Cardiac fibroblast (primary cell): ENCODE measurements at regions not wholly inside any gene's neighbourhood (a gene's known extent, or its start where the extent isn't known, plus 50 kb on each side); places are given as distances from the start of the nearest gene placed in this dataset.

ENCODE experiments used
- DNase-seq, 2 donors: peaks; one replicate each; pipeline versions ENCODE4 v3.0.0 to v3.0.0-alpha.2; 2010; ENCODE audit warnings: low read depth in 2 of 2
- H3K4me3 ChIP-seq, 2 donors: replicated peaks in 1 of 2; 1 replicate in 1 of 2; 2 replicates in 1 of 2; pipeline ENCODE4 v1.5.1; 2011; ENCODE audit warnings: low read depth in 2 of 2, low read length in 2 of 2, mild to moderate bottlenecking in 2 of 2, moderate library complexity in 1 of 2
- TF ChIP-seq, protein P1 (sequence below): IDR thresholded peaks from one replicate; pipeline ENCODE4 v1.5.1; 2011; ENCODE audit warnings: low read depth, mild to moderate bottlenecking, low read length, inconsistent platforms

DNA sequence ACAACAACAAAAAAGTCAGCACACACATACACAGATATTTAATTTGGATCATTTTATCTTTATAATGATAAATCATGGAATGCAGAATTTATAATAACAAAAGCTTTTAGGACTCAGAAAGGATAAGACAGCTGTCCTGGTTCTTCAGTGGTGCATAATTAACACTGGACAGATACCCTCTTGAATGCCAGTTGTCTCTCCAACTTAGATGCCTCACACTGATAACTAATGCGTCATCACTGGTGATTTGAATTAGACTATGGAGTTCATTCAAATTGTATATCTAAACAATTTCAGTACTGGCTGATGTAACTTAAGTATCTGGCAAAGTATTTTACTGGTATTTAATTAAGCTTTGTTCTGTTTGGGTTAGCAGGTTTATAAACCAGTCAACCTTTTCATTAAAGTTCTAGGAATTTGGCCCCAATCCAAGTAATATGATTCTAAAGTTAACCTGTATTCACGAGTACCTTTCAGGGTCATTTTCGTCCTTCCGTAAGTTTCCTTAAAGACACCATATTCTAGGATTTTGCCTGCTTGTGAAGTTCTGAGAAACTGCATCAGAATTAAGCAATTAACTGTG is 1199.5 kb upstream of the TMPRSS15 start:
- TF ChIP-seq, protein P1, sequence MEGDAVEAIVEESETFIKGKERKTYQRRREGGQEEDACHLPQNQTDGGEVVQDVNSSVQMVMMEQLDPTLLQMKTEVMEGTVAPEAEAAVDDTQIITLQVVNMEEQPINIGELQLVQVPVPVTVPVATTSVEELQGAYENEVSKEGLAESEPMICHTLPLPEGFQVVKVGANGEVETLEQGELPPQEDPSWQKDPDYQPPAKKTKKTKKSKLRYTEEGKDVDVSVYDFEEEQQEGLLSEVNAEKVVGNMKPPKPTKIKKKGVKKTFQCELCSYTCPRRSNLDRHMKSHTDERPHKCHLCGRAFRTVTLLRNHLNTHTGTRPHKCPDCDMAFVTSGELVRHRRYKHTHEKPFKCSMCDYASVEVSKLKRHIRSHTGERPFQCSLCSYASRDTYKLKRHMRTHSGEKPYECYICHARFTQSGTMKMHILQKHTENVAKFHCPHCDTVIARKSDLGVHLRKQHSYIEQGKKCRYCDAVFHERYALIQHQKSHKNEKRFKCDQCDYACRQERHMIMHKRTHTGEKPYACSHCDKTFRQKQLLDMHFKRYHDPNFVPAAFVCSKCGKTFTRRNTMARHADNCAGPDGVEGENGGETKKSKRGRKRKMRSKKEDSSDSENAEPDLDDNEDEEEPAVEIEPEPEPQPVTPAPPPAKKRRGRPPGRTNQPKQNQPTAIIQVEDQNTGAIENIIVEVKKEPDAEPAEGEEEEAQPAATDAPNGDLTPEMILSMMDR = no peak
- DNase-seq = no peak
- no peak overlapping the region for H3K4me3 ChIP-seq

DNA sequence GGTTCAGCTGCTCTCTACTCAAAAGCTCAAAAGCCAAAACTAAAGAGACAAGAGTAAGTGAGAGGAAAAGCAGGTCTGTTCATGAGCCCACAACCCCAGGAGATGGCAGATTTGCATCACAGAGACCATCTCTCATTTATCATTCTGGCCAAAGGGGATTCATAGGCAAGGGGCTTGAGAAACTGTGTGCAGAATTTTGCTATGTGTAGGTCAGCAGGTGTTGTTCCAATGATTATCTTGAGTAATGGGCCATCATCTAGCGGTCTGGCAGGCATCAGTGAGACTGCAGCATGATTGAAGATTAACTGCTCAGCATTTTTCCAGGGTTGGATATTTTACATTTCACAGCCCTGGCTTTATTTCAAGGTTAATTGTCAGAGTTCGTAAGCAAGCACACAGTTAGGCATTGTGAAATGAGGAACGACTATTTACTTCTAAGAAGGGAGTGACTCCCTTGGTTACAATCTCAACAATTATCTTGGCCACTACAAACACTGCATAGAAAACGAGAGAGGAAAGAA is 1204.6 kb upstream of the TMPRSS15 start:
- TF ChIP-seq, protein P1 = no peak
- peak in 1 of 2 donors; percentile 27 for DNase-seq
- no peak overlapping the region for H3K4me3 ChIP-seq

DNA sequence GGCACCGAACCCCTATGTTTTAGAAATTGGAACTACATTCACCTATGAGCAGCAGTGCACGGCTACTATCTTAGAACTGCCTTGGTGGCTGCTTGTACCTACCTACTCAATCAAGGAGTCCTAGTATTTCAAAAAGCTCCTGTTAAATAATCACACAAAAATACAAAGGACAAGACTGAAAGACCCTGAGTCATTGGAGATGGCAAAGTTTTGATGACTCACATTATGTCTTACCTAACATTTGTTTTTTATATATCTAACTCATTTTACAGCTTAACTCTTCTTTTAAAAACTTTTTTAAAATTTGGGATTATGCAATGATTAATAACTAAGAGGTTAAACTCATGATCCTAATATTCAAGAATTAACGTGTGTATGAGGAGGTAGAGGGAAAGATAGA is 1206.0 kb upstream of the TMPRSS15 start:
- no peak for DNase-seq
- no peak overlapping the region for H3K4me3 ChIP-seq
- TF ChIP-seq, protein P1 = no peak

DNA sequence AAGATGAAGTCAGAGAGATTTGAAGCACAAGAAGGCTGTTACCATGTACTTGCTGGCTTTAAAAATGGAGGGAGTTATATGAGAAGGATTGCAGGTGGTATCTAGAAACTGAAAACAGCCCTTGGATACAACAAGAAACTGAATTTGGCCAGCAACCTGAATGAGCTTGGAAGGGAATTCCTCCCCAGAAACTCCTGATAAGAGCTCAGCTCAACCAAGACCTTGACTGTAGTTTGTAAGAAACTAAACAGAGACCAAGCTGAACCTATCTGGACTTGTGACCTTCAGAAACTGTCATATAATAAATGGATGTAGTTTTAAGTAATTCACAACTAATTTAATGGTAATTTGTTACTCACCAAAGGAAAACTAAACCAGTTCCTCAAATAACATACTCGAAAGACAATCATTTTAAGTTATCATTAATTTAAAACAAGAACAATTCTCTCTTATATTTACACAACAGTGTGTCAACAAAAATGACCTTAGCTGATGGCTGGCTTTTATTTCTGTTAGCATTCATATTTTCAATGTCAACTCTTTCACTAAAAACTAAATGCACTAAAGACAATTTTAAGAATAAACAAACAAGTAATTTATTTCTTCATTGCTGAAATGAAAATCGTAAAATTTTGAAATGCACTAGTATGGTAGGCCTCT is 1218.4 kb upstream of the TMPRSS15 start:
- DNase-seq = no peak
- TF ChIP-seq, protein P1 = no peak
- H3K4me3 ChIP-seq = no peak overlapping the region

DNA sequence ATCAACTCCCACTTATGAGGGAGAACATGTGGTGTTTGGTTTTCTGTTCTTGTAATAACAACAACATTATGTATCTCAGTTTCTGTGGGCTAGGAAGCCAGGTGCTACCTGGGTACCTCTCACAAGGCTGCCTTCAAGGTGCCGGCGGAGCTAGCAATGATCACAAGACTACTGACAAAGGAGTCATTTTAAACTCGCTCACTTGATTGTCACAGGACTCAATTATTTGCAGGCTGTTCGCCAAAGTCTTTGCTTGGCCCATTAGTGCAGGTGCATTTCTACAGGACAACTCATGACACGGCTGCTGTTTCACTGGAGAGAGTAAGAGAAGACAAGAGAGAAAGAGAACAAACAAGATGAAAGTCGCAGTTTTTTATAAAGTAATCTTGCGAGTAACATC is 1237.4 kb upstream of the TMPRSS15 start:
- no peak overlapping the region for H3K4me3 ChIP-seq
- DNase-seq = no peak
- TF ChIP-seq, protein P1 = no peak

DNA sequence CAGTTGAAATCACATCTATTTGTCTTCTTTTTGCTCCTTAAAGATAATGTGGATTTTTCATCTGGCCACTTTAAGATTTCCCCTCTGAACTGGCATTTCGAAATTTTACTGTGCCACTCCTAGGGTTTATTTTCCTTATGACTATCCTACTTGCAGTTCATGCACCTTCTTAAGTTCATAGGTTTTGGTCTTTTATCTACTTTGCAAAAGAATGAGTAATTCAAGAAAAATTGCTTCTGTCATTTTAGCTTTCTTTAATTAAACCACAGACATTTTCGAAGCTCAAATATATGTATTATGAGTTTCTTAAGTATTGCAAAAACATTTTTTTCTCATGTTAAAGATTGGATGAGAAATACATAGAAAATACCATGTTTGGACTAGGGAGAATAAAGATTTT is 1244.8 kb upstream of the TMPRSS15 start:
- TF ChIP-seq, protein P1 = no peak
- DNase-seq = peak in 1 of 2 donors; percentile 0
- H3K4me3 ChIP-seq = no peak overlapping the region

DNA sequence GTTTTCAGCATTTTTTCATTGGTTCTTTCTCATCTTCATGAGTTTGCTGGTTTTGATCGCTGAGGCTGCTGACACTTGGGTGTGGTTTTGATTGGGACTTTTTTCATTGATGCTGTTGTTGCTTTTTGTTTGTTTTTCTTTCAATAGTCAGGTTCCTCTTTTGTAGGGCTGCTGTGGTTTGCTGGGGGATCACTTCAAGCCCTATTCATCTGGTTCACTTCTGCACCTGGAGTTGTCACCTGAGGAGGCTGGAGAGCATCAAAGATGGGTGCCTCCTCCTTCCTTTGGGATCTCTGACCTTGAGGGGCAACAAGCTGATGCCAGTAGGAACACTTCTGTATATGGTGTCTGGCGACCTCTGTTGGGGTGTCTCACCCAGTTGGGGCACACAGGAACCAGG is 1279.9 kb upstream of the TMPRSS15 start:
- DNase-seq = no peak
- TF ChIP-seq, protein P1 = no peak
- H3K4me3 ChIP-seq = no peak overlapping the region
